Heart right ventricle (tissue), 16 donors: ENCODE measurements at regions not wholly inside any gene's neighbourhood (a gene's known extent, or its start where the extent isn't known, plus 50 kb on each side); places are given as distances from the start of the nearest gene placed in this dataset.

Experiments
- ATAC-seq, 8 donors: fragments of 200-7000 bp; cut with Tn5 transposase; one replicate each; pipeline ENCODE4 v1.9.1; 2020; ENCODE audit warnings: mild to moderate bottlenecking in 8 of 8, moderate library complexity in 8 of 8, moderate number of reproducible peaks in 1 of 8
- DNase-seq, 2 donors: peaks; one replicate each; pipeline ENCODE4 v3.0.0-alpha.2; 2020
- H3K27ac ChIP-seq, 10 donors: fragments of 200-600 bp; sonication (generic) in 2 of 10; one replicate each; pipeline versions ENCODE4 v1.5.0 to v1.8.0; 2020 to 2022; ENCODE audit warnings: mild to moderate bottlenecking in 3 of 10
- H3K27me3 ChIP-seq, 7 donors: fragments of 200-600 bp; one replicate each; pipeline ENCODE4 v1.8.0; 2021 to 2022; ENCODE audit warnings: mild to moderate bottlenecking in 2 of 7
- H3K36me3 ChIP-seq, 9 donors: fragments of 200-600 bp; sonication (generic) in 1 of 9; one replicate each; pipeline versions ENCODE4 v1.5.0 to v1.8.0; 2020 to 2022; ENCODE audit warnings: mild to moderate bottlenecking in 2 of 9
- H3K4me1 ChIP-seq, 9 donors: fragments of 200-600 bp; sonication (generic) in 1 of 9; one replicate each; pipeline versions ENCODE4 v1.5.0 to v1.8.0; 2020 to 2022; ENCODE audit warnings: mild to moderate bottlenecking in 4 of 9
- H3K4me3 ChIP-seq, 10 donors: fragments of 200-600 bp; sonication (generic) in 2 of 10; one replicate each; pipeline versions ENCODE4 v1.5.0 to v1.8.0; 2020 to 2022; ENCODE audit warnings: mild to moderate bottlenecking in 7 of 10, moderate library complexity in 2 of 10
- H3K9me3 ChIP-seq, 11 donors: fragments of 200-600 bp in 10 of 11; sonication (generic) in 2 of 11; one replicate each; pipeline versions ENCODE4 v1.5.0 to v1.8.0; 2013 to 2022; ENCODE audit warnings: mild to moderate bottlenecking in 2 of 11, control low read depth in 1 of 11, moderate library complexity in 1 of 11
- CTCF ChIP-seq, 9 donors: fragments of 200-600 bp; sonication (generic) in 2 of 9; IDR thresholded peaks; one replicate each; pipeline versions ENCODE4 v1.5.0 to v1.8.0; 2021 to 2022; ENCODE audit warnings: antibody characterized with exemption in 9 of 9, mild to moderate bottlenecking in 5 of 9, moderate library complexity in 1 of 9
- WGBS, 2 donors: extraction: QIAGEN DNeasy Blood & Tissue Kit; methylation state at CpG; one replicate each; pipeline ENCODE4 v1.1.7; 2013; ENCODE audit warnings: inconsistent platforms in 1 of 2; 5-methylcytosine and 5-hydroxymethylcytosine counted together
- intact Hi-C, 10 donors: fragments of 100-400 bp; cut with DNase I; formaldehyde crosslinking; loops; one replicate each; pipeline versions ENCODE4 v1.11.1 to v1.14.2; 2022
- donor health status: Arrhythmogenic right ventricular cardiomyopathy.
- donor health status: ischemic (EF 13 %, LVEDD 7.1; RV severe dilation, severe dysfunction).
- donor health status: healthy with polysubstance abuse.
- donor health status: DM: no; HTN: yes; CAD: no.
- donor health status: DM: no; HTN: no; CAD: no.
- donor health status: ischemic (EF 25% LVEDD 6.9; RV normal size, moderate dysfunction).
- donor health status: ischemic (EF 25% LVEDD 5.7; RV mildly dilated, moderate dysfunction).
- donor health status: healthy.
- donor health status: DM: yes; HTN: yes; CAD: no.
- donor health status: Ischemic cardiomyopathy.
- donor health status: ischemic (EF 35%, LVEDD 5.7; RV mildly dilated, moderate dysfunction).
- donor health status: nonischemic (EF 11% LVEDD 7.7; RV severe dilation, severe dysfunction).
- donor health status: DM: yes; HTN: yes; CAD: no.
- donor health status: PGD.
- donor health status: ischemic (EF 29% LVEDD 5.4; RV normal size, mild dysfunction).
- donor health status: nonischemic (EF 23%, LVEDD 6.1; RV moderate dilation, normal function).

- Histone ChIP-seq H3K36me3 (no peaks in the 10 kb centered on the region), H3K9me3 (peaks cover 0 to 44% (median 18%) of the 10 kb centered on the region in 11 donors), H3K27ac (no peak overlapping the region), H3K4me3 (no peak overlapping the region), H3K27me3 (no peaks in the 10 kb centered on the region), H3K4me1 (no peaks in the 10 kb centered on the region)
- intact Hi-C loops = no loop called here
- no peak for TF ChIP-seq CTCF (IDR thresholded peaks at IDR 0.05)
- no peak for ATAC-seq
- DNase-seq = no peak
These were observed 259.7 kb downstream of the CSNK1G3 start for GRCh38 chr5:123771715-123772114.

GRCh38 chr5:123763201-123763600 is 251.2 kb downstream of the CSNK1G3 start:
- TF ChIP-seq CTCF (IDR thresholded peaks at IDR 0.05) = no peak
- Histone ChIP-seq H3K36me3 (no peaks in the 10 kb centered on the region), H3K27ac (no peak overlapping the region), H3K9me3 (peaks cover 0 to 9% (median 0%) of the 10 kb centered on the region in 11 donors), H3K4me1 (no peaks in the 10 kb centered on the region), H3K27me3 (no peaks in the 10 kb centered on the region), H3K4me3 (no peak overlapping the region)
- intact Hi-C loops = loop anchor here in 1 of 10 donors (10.0 kb wide), 1 partner anchor 302 kb away; no protein-coding TSS in a partner anchor
- DNase-seq = no peak
- 76 to 85% methylated on average over 2 of the region's 2 CpGs for WGBS, 2 donors
- no peak for ATAC-seq

GRCh38 chr5:123756816-123757215 is 244.8 kb downstream of the CSNK1G3 start:
- ATAC-seq (no peak), DNase-seq (no peak)
- Histone ChIP-seq H3K9me3 (peaks cover 0 to 8% (median 0%) of the 10 kb centered on the region in 11 donors), H3K27ac (peak overlapping the region in 7 of 10 donors; percentile 3 to 78 (median 65)), H3K4me1 (peaks cover 0 to 36% (median 29%) of the 10 kb centered on the region in 9 donors), H3K36me3 (no peaks in the 10 kb centered on the region), H3K4me3 (no peak overlapping the region), H3K27me3 (no peaks in the 10 kb centered on the region)
- TF ChIP-seq CTCF (IDR thresholded peaks at IDR 0.05) = no peak
- intact Hi-C loops = loop anchor here in 1 of 10 donors (5.0 to 10.0 kb wide), 3 partner anchors 55 to 895 kb away; no protein-coding TSS in a partner anchor

- DNase-seq = peak in 1 of 2 donors; percentile 20
- Histone ChIP-seq H3K4me1 (peaks cover 0 to 36% (median 29%) of the 10 kb centered on the region in 9 donors), H3K4me3 (no peak overlapping the region), H3K27ac (peak overlapping the region in 8 of 10 donors; percentile 3 to 78 (median 62)), H3K36me3 (no peaks in the 10 kb centered on the region), H3K27me3 (no peaks in the 10 kb centered on the region), H3K9me3 (peaks cover 0 to 8% (median 0%) of the 10 kb centered on the region in 11 donors)
- WGBS, 2 donors = 28 to 37% methylated on average over 2 of the region's 2 CpGs
- ATAC-seq = peak in 4 of 8 donors; percentile 4 to 66 (median 18)
- intact Hi-C loops = loop anchor here in 1 of 10 donors (5.0 to 10.0 kb wide), 3 partner anchors 56 to 896 kb away; no protein-coding TSS in a partner anchor
- no peak for TF ChIP-seq CTCF (IDR thresholded peaks at IDR 0.05)
These were observed 244.3 kb downstream of the CSNK1G3 start for GRCh38 chr5:123756318-123756665.
